GM21717 (cell line): ENCODE measurements at regions not wholly inside any gene's neighbourhood (a gene's known extent, or its start where the extent isn't known, plus 50 kb on each side); places are given as distances from the start of the nearest gene placed in this dataset.
"Not testable (repeated sequence)": the region's sequence is repeated elsewhere in the genome, so short reads cannot be mapped to it uniquely, and the experiment has no call there.

Experiments
- ATAC-seq: cut with Tn5 transposase; IDR thresholded peaks from one replicate; pipeline ENCODE4 v1.9.1; 2021; ENCODE audit warnings: mild to moderate bottlenecking, moderate library complexity; ENCODE audit not compliant: unreplicated experiment

GRCh38 chr1:83406693-83407371 lies 592.1 kb downstream of the TTLL7 start:
- not testable (repeated sequence) for ATAC-seq

- peak; percentile 52 for ATAC-seq
Observed at GRCh38 chr1:83405789-83406188, 593.1 kb downstream of the TTLL7 start.

GRCh38 chr1:83403500-83403899 lies 595.4 kb downstream of the TTLL7 start:
- ATAC-seq, result peak; percentile 48

DNA sequence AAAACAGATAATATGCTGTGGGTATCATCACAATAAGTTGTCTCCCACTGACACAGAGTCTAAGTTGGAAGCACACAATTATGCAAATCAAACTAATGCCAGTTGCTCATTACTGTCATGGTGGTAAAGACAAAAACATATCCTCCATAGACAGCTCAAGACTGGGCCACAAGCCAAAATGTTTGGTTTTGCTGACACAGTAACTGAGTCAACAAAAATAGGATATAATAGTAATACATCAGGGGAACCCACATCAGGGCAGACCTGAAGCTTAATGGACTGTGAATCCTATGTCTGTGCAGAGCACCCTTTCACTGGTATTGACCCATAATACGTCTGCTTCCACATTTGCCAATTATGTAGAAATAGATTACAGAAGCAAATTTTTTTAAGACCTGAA lies 597.8 kb downstream of the TTLL7 start:
- ATAC-seq, result not testable (repeated sequence)

DNA sequence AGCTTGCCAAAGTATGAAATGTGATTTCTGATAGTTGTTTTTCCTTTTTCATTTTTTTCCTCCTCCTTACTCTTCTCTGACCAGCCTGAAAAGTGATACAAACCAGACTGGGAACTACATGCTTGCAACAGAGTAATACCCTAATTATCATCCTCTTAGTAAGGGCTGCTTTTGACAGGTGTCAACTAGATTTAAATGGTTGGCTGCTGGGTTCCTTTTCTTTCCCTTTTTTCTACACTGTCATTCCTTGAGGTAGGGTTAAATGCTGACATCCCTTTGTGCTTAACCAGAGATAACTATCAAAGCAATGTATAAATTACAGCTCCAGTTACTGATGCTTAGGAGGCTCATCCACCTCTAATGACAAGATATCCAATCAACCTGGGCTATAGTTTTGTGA lies 598.8 kb downstream of the TTLL7 start:
- not testable (repeated sequence) for ATAC-seq

- not testable (repeated sequence) for ATAC-seq
Observed at GRCh38 chr1:83398125-83398524, 600.8 kb downstream of the TTLL7 start.

DNA sequence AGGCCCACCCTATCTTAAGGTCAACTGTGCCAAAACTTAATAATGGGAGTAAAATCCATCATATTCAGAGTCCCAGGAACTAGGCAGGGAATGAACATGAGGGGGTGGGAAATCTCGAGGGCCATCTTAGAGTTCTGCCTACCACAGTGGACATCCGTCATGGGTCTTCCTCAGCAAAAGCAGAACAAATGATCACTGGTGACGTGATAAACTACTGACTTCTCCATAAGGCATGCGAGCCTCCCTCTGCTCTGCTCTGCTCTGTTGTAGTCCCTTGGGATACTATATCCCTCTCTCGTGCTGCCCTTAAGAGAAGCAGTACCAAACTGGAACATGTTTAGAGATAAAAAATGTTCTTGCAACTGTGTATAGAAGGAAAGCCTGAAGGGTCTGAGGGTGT lies 603.8 kb downstream of the TTLL7 start:
- ATAC-seq, result not testable (repeated sequence)

DNA sequence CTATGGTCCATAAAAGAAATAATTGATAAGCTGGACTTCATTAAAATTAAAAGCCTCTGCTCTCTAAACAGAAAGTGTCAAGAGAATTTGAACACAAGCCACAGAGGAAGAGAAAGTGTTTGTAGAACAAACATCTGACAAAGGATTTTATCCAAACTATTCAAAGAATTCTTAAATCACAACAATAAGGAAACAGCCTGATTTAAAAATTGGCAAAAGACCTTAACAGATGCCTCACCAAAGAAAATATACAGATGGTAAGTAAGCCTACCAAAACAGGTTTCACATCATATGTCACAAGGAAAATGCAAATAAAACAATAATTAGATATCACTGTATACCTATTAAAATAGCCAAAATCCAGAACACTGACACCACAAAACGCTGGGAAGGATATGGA lies 612.0 kb downstream of the TTLL7 start:
- ATAC-seq, result not testable (repeated sequence)

GRCh38 chr1:83383107-83383506 lies 615.8 kb downstream of the TTLL7 start:
- ATAC-seq, result not testable (repeated sequence)

GRCh38 chr1:83373018-83373417 lies 625.9 kb downstream of the TTLL7 start:
- not testable (repeated sequence) for ATAC-seq

GRCh38 chr1:83369853-83370252 lies 629.1 kb downstream of the TTLL7 start:
- not testable (repeated sequence) for ATAC-seq

- ATAC-seq, result not testable (repeated sequence)
Observed at GRCh38 chr1:83365320-83365719, 633.6 kb downstream of the TTLL7 start.

DNA sequence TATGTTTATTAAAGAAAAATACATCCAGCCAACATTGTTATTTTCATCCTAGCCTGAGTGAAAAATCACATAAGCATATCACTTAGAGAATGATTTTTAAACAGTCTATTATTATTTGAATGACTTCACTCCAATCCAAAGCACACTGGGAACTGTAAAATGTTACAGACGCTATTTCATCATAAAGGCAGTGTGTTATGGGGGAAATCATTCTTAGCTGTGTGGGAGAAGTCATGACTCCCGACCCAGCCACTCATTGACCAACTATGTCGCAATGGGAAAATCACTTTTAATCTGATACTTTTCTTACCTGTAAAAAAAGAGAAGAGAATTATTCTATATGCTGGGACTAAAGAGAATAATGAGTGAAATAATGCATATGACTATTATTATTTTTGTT lies 653.6 kb downstream of the TTLL7 start:
- not testable (repeated sequence) for ATAC-seq

DNA sequence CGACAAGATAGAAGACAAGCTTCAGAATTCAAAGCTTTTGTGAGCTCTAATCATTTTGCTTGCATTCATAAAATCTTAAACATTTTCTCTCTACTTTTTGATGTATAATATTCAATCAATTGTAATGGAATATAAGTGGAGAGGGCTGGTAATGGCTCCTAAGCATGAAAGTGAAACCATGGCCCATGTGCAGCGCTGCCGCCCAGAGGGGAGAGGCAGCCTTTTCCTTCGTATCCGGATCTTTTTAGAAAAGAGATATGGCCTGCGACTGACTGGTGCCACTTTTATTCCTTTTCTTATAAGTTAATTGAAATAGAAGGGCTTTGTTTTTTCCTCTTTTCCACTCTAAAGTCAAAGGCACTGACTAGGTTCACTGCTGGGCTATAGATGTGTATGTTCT lies 655.2 kb downstream of the TTLL7 start:
- ATAC-seq, result not testable (repeated sequence)

DNA sequence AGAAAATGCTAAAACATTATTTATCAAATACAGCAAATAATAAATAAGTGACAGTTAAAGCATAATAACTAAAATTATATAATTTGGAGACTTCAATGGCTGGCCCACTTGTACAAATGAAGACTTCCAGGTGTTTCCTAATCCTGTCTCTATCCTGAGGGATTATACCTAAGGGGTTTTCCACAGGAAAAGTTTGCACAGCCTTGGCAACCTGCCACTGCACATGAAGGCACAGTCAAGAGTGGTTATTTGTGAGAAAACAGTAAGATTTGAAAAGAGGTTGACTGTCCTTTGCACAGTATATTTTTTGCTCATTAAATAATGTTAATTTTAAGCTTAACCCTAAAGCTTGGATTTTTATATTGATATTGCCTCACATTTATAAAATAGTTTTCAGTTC lies 655.9 kb downstream of the TTLL7 start:
- ATAC-seq, result not testable (repeated sequence)

GRCh38 chr1:83332308-83332707 lies 666.6 kb downstream of the TTLL7 start:
- ATAC-seq, result not testable (repeated sequence)

DNA sequence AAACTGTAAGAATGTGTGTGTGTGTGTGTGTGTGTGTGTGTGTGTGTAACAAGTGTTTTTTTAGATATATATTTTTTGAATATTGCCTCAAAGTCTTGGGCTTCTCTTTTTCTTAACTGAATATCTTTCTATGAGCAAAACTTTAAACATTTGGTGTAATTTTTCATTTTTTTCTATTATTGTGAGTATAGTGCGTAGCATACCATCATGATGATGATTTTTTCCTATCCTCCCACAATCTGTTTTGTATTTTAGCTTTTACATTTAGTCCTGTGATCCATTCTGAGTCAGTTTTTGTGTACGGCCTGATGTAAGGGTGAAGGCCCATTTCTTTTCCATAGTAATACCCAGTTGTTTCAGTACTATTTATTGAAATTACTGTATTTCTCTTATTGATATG lies 680.6 kb downstream of the TTLL7 start:
- ATAC-seq, result no peak

DNA sequence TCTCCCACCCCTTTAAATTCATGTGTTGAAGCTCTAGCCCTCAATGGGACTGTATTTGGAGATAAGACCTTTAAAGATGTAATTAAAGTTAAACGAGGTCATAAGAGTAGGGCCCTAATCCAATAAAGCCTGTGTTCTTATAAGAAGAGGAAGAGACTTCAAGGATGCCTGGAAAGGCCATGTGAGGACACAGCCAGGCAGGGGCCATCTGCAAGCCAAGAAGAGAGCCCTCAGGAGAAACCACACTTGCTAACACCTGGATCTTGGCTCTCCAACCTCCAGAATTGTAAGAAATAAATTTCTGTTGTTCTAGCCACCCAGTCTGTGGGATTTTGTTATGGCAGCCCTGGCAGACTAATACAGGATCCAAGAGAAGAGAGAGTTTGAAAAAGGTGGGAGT lies 683.5 kb downstream of the TTLL7 start:
- ATAC-seq, result not testable (repeated sequence)

GRCh38 chr1:83310161-83310560 lies 688.8 kb downstream of the TTLL7 start:
- ATAC-seq, result not testable (repeated sequence)

- not testable (repeated sequence) for ATAC-seq
Observed at GRCh38 chr1:83309035-83309434, 689.9 kb downstream of the TTLL7 start.

DNA sequence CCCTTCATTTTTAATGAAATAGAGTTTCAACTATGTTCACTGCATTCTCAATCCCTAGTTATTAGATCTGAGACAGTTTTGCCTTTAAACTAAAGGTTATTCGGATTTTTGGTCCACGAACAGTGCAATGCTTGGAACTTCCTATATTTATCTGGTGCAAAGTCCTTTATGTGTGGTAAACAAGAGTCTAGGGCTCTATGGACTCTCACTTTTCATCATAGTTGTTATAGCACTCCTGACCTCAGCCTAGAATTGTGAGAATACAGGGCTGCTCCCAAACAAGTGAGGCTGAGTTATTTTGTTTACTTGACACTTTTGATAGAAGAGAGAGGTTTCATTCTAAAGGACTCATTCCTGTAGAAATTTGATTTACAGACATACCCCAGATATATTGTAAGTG lies 692.1 kb downstream of the TTLL7 start:
- ATAC-seq, result not testable (repeated sequence)

DNA sequence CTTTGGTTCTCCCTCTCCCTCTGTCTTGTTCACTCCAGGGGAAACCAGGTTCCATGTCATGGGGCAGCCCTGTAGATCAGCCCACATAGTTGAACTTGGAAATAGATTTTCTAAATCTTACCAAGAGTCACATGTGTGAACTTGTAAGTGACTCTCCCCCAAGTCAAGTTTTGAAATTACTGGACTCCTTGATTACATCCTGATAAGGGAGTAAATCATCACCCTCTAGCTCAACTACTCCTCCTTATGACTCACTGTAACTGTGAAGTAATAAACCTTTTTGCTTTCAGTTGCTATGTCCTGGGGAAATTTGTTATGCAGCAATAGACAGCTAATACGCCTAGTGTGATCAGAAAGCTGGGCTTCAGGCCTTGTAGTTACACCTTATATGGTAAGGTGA lies 703.3 kb downstream of the TTLL7 start:
- ATAC-seq, result not testable (repeated sequence)

- ATAC-seq, result not testable (repeated sequence)
Observed at GRCh38 chr1:83287391-83287790, 711.5 kb downstream of the TTLL7 start.
